Lung (tissue), 11 donors: ENCODE measurements at regions not wholly inside any gene's neighbourhood (a gene's known extent, or its start where the extent isn't known, plus 50 kb on each side); places are given as distances from the start of the nearest gene placed in this dataset.

Experiments
- ATAC-seq: fragments of 200-7000 bp; cut with Tn5 transposase; one replicate; pipeline ENCODE4 v1.9.1; 2020; ENCODE audit warnings: moderate number of reproducible peaks; ENCODE audit not compliant: insufficient read depth, low FRiP score
- DNase-seq, 3 donors: peaks; one replicate each; pipeline ENCODE4 v3.0.0-alpha.2; 2013 to 2017
- H3K27ac ChIP-seq, 2 donors: one replicate each; pipeline ENCODE4 v1.5.1; 2013; ENCODE audit warnings: mild to moderate bottlenecking in 2 of 2, moderate library complexity in 2 of 2, control low read depth in 1 of 2, inconsistent platforms in 1 of 2, low read depth in 1 of 2, low read length in 1 of 2
- H3K27me3 ChIP-seq, 3 donors: one replicate each; pipeline ENCODE4 v1.5.1; 2013; ENCODE audit warnings: low read length in 2 of 3; ENCODE audit not compliant: control insufficient read depth in 3 of 3, insufficient read depth in 3 of 3
- H3K36me3 ChIP-seq, 4 donors: one replicate each; pipeline ENCODE4 v1.5.1; 2013; ENCODE audit warnings: low read length in 4 of 4, mild to moderate bottlenecking in 1 of 4, moderate library complexity in 1 of 4; ENCODE audit not compliant: control insufficient read depth in 4 of 4, insufficient read depth in 4 of 4
- H3K4me1 ChIP-seq, 5 donors: one replicate each; pipeline ENCODE4 v1.5.1; 2013; ENCODE audit warnings: low read length in 5 of 5, mild to moderate bottlenecking in 2 of 5, moderate library complexity in 1 of 5; ENCODE audit not compliant: control insufficient read depth in 5 of 5, insufficient read depth in 5 of 5
- H3K4me3 ChIP-seq: one replicate; pipeline ENCODE4 v1.5.1; 2013; ENCODE audit warnings: mild to moderate bottlenecking, control low read depth, moderate library complexity
- H3K9ac ChIP-seq, 2 donors: one replicate each; pipeline ENCODE4 v1.5.1; 2013; ENCODE audit warnings: low read length in 2 of 2, control low read depth in 1 of 2; ENCODE audit not compliant: insufficient read depth in 1 of 2
- H3K9me3 ChIP-seq, 4 donors: one replicate each; pipeline ENCODE4 v1.5.1; 2013; ENCODE audit warnings: low read length in 3 of 4, mild to moderate bottlenecking in 1 of 4, moderate library complexity in 1 of 4; ENCODE audit not compliant: control insufficient read depth in 4 of 4, insufficient read depth in 3 of 4
- WGBS, 2 donors: extraction: QIAGEN DNeasy Blood & Tissue Kit; methylation state at CpG; one replicate each; pipeline ENCODE4 v1.1.7; 2013; 5-methylcytosine and 5-hydroxymethylcytosine counted together
- TF ChIP-seq, protein P1 (sequence below): IDR thresholded peaks from 2 replicates; pipeline ENCODE4 v1.5.1; 2012; ENCODE audit warnings: mild to moderate bottlenecking; ENCODE audit errors: control extremely low read depth, extremely low read depth
- donor health status: control.
- donor health status: control.
- donor health status: Bipolar disorder and iron deficiency.
- donor health status: healthy.
- donor health status: DM: yes; HTN: yes; CAD: no.

DNA sequence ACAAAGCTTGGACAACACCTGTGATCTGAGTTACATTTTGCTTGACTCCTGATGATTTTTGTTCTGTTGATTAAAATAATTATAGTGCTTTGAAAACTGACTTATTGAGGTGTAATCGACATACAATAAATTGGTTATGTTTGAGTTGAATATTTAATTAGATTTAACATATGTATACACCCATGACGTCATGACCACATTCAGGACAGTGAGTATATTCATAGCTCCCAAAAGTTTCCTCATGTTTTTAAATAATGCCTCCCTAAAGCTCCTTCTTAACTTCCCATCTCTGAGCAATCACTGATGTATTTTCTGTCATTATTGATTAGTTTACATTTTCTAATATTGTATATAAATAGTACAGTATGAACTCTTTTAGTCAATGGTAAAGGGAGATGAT, 801.2 kb downstream of the PDCD6IP start:
- H3K9me3 ChIP-seq, result peaks cover 0 to 6% (median 3%) of the 10 kb centered on the region in 4 donors
- 87 to 91% methylated on average over 2 of the region's 2 CpGs for WGBS, 2 donors
- H3K9ac ChIP-seq, result no peak overlapping the region
- H3K27me3 ChIP-seq, result no peaks in the 10 kb centered on the region
- no peaks in the 10 kb centered on the region for H3K4me1 ChIP-seq
- DNase-seq (no peak), ATAC-seq (no peak)
- no peak overlapping the region for H3K27ac ChIP-seq
- TF ChIP-seq, protein P1, sequence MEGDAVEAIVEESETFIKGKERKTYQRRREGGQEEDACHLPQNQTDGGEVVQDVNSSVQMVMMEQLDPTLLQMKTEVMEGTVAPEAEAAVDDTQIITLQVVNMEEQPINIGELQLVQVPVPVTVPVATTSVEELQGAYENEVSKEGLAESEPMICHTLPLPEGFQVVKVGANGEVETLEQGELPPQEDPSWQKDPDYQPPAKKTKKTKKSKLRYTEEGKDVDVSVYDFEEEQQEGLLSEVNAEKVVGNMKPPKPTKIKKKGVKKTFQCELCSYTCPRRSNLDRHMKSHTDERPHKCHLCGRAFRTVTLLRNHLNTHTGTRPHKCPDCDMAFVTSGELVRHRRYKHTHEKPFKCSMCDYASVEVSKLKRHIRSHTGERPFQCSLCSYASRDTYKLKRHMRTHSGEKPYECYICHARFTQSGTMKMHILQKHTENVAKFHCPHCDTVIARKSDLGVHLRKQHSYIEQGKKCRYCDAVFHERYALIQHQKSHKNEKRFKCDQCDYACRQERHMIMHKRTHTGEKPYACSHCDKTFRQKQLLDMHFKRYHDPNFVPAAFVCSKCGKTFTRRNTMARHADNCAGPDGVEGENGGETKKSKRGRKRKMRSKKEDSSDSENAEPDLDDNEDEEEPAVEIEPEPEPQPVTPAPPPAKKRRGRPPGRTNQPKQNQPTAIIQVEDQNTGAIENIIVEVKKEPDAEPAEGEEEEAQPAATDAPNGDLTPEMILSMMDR, result no peak
- H3K36me3 ChIP-seq, result no peaks in the 10 kb centered on the region
- H3K4me3 ChIP-seq, result no peak overlapping the region

DNA sequence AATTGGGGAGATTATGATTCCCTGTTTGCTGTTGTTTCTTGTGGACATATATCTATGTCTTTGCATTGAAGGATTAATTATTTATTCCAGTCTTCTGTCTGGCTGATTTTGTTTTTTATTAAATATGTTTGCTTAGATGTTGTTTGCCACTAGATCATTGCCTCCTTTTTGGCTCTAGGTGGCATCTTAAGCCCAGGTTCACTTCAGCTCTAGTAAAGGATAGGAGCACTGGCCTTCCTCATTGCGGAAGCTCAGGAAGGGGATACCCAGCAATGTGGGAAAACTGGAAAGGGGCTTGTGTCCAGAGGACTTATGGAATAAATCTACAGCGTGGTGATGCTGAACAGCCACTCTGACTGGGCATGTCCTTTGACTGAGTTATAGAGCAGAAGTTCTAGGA, 821.6 kb downstream of the PDCD6IP start:
- DNase-seq, result no peak
- 65 to 71% methylated on average over 2 of the region's 2 CpGs for WGBS, 2 donors
- H3K36me3 ChIP-seq, result no peaks in the 10 kb centered on the region
- peaks cover 0 to 5% (median 2%) of the 10 kb centered on the region in 4 donors for H3K9me3 ChIP-seq
- no peak overlapping the region for H3K4me3 ChIP-seq
- H3K27ac ChIP-seq, result no peak overlapping the region
- no peak overlapping the region for H3K9ac ChIP-seq
- ATAC-seq, result no peak
- TF ChIP-seq, protein P1, result no peak
- no peaks in the 10 kb centered on the region for H3K4me1 ChIP-seq
- H3K27me3 ChIP-seq, result no peaks in the 10 kb centered on the region

DNA sequence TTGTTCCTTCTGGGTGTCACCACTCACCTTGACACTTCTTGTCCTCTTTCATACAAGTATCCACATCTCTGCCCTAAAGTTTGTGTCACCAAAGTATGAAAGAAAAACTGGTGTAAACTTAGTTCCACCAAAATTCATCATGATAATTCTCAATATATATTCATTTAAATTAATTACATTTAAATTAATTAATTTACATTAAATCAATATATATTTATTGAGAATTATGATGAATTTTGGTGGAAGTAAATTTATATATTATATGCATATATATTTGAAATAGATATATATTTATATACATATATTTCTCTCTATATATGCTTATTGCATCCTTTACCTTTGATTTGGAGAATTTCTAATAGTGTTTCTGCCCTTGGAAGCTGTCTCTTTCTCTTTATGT, 828.3 kb downstream of the PDCD6IP start:
- ATAC-seq (no peak), DNase-seq (no peak)
- Histone ChIP-seq H3K9ac (no peak overlapping the region), H3K4me3 (no peak overlapping the region), H3K27ac (no peak overlapping the region), H3K27me3 (no peaks in the 10 kb centered on the region), H3K36me3 (no peaks in the 10 kb centered on the region), H3K4me1 (no peaks in the 10 kb centered on the region), H3K9me3 (no peaks in the 10 kb centered on the region)
- TF ChIP-seq, protein P1, result no peak

DNA sequence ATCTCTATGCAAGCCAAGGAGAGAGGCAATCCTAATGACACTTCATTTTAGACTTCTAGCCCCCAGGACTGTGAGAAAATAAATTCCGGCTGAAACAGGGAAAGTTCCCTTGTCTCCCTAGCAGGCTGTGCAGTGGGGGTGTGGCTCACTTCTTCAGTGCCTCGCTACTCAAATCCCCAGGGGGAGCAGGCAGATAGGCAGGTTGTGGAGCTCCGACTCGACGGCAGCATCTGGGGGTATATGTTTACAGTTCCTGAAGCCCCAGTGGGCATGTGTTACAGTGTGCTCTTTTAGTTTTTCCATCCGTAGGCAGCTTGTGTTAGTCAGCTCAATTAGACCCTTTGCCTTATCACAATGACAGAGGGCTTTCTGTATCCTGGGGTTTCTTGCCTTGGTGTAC, 836.5 kb downstream of the PDCD6IP start:
- TF ChIP-seq, protein P1, result no peak
- Histone ChIP-seq H3K36me3 (no peaks in the 10 kb centered on the region), H3K4me3 (no peak overlapping the region), H3K4me1 (no peaks in the 10 kb centered on the region), H3K9ac (no peak overlapping the region), H3K9me3 (peaks cover 0 to 2% (median 0%) of the 10 kb centered on the region in 4 donors), H3K27me3 (no peaks in the 10 kb centered on the region), H3K27ac (no peak overlapping the region)
- DNase-seq (no peak), ATAC-seq (no peak)
- WGBS, 2 donors, result 80 to 82% methylated on average over 6 of the region's 6 CpGs
